GM12891 (cell line): ENCODE measurements at regions not wholly inside any gene's neighbourhood (a gene's known extent, or its start where the extent isn't known, plus 50 kb on each side); places are given as distances from the start of the nearest gene placed in this dataset.

ENCODE experiments used
- DNase-seq: peaks from one replicate; pipeline ENCODE4 v3.0.0; 2011; ENCODE audit warnings: low spot score; ENCODE audit not compliant: insufficient read length
- FAIRE-seq: peaks from 2 replicates; lab custom pipeline; 2011; peaks lifted over from hg19 to GRCh38; lab: Jason Lieb, UNC
- PAX5 ChIP-seq: IDR thresholded peaks from 2 replicates; pipeline ENCODE4 v1.6.1; 2011; ENCODE audit warnings: low read length, moderate library complexity, mild to moderate bottlenecking; ENCODE audit not compliant: insufficient read depth, severe bottlenecking
- POLR2A ChIP-seq: IDR thresholded peaks from 2 replicates; pipeline ENCODE4 v1.6.1; 2011; ENCODE audit warnings: low read depth, low read length, control low read depth
- POLR2AphosphoS5 ChIP-seq: IDR thresholded peaks from 2 replicates; pipeline ENCODE4 v1.6.1; 2011; ENCODE audit warnings: low read depth, low read length, control low read depth
- POU2F2 ChIP-seq: IDR thresholded peaks from 2 replicates; pipeline ENCODE4 v1.6.1; 2011; ENCODE audit warnings: low read depth, mild to moderate bottlenecking, control low read depth, low read length, moderate library complexity
- SPI1 ChIP-seq: IDR thresholded peaks from 2 replicates; pipeline ENCODE4 v1.6.1; 2011; ENCODE audit warnings: low read depth, low read length, control low read depth
- TAF1 ChIP-seq: IDR thresholded peaks from 2 replicates; pipeline ENCODE4 v1.6.1; 2011; ENCODE audit warnings: low read depth, low read length, control low read depth

GRCh38 chr10:117726596-117727295 is 184.2 kb downstream of the EMX2 start:
- no peak for FAIRE-seq
- TF ChIP-seq SPI1 (no peak), POU2F2 (no peak), TAF1 (no peak), POLR2A (no peak), POLR2AphosphoS5 (no peak), PAX5 (no peak)

GRCh38 chr10:117727421-117727820 is 184.9 kb downstream of the EMX2 start:
- no peak for FAIRE-seq
- TF ChIP-seq TAF1: no peak
- TF ChIP-seq PAX5: no peak
- no peak for TF ChIP-seq POLR2A
- TF ChIP-seq POU2F2: no peak
- TF ChIP-seq POLR2AphosphoS5: no peak
- no peak for TF ChIP-seq SPI1
- DNase-seq: no peak

More at GRCh38 chr10:117726596-117727295, 184.2 kb downstream of the EMX2 start:
- no peak for DNase-seq

GRCh38 chr10:117728087-117728486 is 185.5 kb downstream of the EMX2 start:
- TF ChIP-seq SPI1 (no peak), POU2F2 (no peak), POLR2AphosphoS5 (no peak), POLR2A (no peak), TAF1 (no peak), PAX5 (no peak)
- DNase-seq (no peak), FAIRE-seq (no peak)

GRCh38 chr10:117729156-117729555 is 186.6 kb downstream of the EMX2 start:
- FAIRE-seq: no peak
- TF ChIP-seq SPI1 (no peak), POU2F2 (no peak), POLR2A (no peak), PAX5 (no peak), POLR2AphosphoS5 (no peak), TAF1 (no peak)
- DNase-seq: no peak

GRCh38 chr10:117731121-117731791 is 188.7 kb downstream of the EMX2 start:
- TF ChIP-seq POLR2AphosphoS5 (no peak), POLR2A (no peak), PAX5 (no peak), SPI1 (no peak), POU2F2 (no peak), TAF1 (no peak)
- no peak for FAIRE-seq
- no peak for DNase-seq

- no peak for FAIRE-seq
- no peak for DNase-seq
- TF ChIP-seq POLR2A (no peak), PAX5 (no peak), POU2F2 (no peak), SPI1 (no peak), TAF1 (no peak)
Measured at GRCh38 chr10:117734731-117735405, 192.3 kb downstream of the EMX2 start.

GRCh38 chr10:117736655-117737054 is 194.1 kb downstream of the EMX2 start:
- DNase-seq: no peak
- no peak for TF ChIP-seq POLR2A
- TF ChIP-seq POLR2AphosphoS5: no peak
- TF ChIP-seq SPI1: no peak
- TF ChIP-seq PAX5: no peak
- no peak for TF ChIP-seq POU2F2
- no peak for TF ChIP-seq TAF1
- FAIRE-seq: no peak

- DNase-seq (no peak), FAIRE-seq (no peak)
- no peak for TF ChIP-seq TAF1
- no peak for TF ChIP-seq PAX5
- TF ChIP-seq POLR2AphosphoS5: no peak
- TF ChIP-seq SPI1: no peak
- no peak for TF ChIP-seq POU2F2
- TF ChIP-seq POLR2A: no peak
Measured at GRCh38 chr10:117740088-117740487, 197.5 kb downstream of the EMX2 start.

- DNase-seq (no peak), FAIRE-seq (no peak)
- TF ChIP-seq POLR2A (no peak), PAX5 (no peak), POU2F2 (no peak), TAF1 (no peak), SPI1 (no peak), POLR2AphosphoS5 (no peak)
Measured at GRCh38 chr10:117740691-117741222, 198.2 kb downstream of the EMX2 start.

GRCh38 chr10:117741524-117741923 is 199.0 kb downstream of the EMX2 start:
- TF ChIP-seq PAX5: no peak
- TF ChIP-seq POLR2A: no peak
- TF ChIP-seq POLR2AphosphoS5: no peak
- no peak for TF ChIP-seq POU2F2
- FAIRE-seq: no peak
- DNase-seq: no peak
